OCI-LY7 (cell line): ENCODE measurements at regions not wholly inside any gene's neighbourhood (a gene's known extent, or its start where the extent isn't known, plus 50 kb on each side); places are given as distances from the start of the nearest gene placed in this dataset.

ENCODE experiments used
- BruUV-seq: library from RNA; stranded (reverse); fragments of 400-500 nt; replicated peaks from 2 replicates; lab custom pipeline; 2021; lab: Mats Ljungman, UMichigan
- CTCF ChIA-PET: fragments of 300-600 bp; sonication (Branson Sonifier 250); formaldehyde crosslinking; loops from one replicate; lab custom pipeline; 2022; ENCODE audit warnings: antibody characterized with exemption; ENCODE audit not compliant: unreplicated experiment; lab: Charles Lee
- POLR2A ChIA-PET: fragments of 300-600 bp; sonication (Branson Sonifier 250); formaldehyde crosslinking; loops from one replicate; lab custom pipeline; 2022; ENCODE audit warnings: antibody characterized with exemption; lab: Charles Lee
- DNase-seq: peaks from one replicate; pipeline ENCODE4 v3.0.0-alpha.2; 2015; ENCODE audit warnings: low spot score
- H2AFZ ChIP-seq: fragments of 200-600 bp; sonication (generic), shearing (Covaris generic); 2 replicates; pipeline ENCODE4 v1.6.1; 2014; ENCODE audit warnings: mild to moderate bottlenecking, antibody characterized with exemption, low read length, moderate library complexity
- H3K27ac ChIP-seq: fragments of 200-600 bp; sonication (generic); 2 replicates; pipeline ENCODE4 v1.5.1; 2014; ENCODE audit warnings: mixed run types, low read depth, mild to moderate bottlenecking, moderate library complexity, low read length, inconsistent platforms; ENCODE audit not compliant: poor library complexity, severe bottlenecking
- H3K36me3 ChIP-seq: fragments of 200-600 bp; sonication (generic); 2 replicates; pipeline ENCODE4 v1.6.1; 2014; ENCODE audit warnings: mild to moderate bottlenecking, antibody characterized with exemption, low read length, moderate library complexity, mixed read lengths; ENCODE audit not compliant: insufficient read depth
- H3K4me1 ChIP-seq: fragments of 200-600 bp; sonication (generic); 2 replicates; pipeline ENCODE4 v1.5.1; 2014; ENCODE audit warnings: mild to moderate bottlenecking, low read length; ENCODE audit not compliant: insufficient read depth, poor library complexity, severe bottlenecking
- H3K4me2 ChIP-seq: fragments of 200-600 bp; sonication (generic); 2 replicates; pipeline ENCODE4 v1.6.1; 2014; ENCODE audit warnings: mild to moderate bottlenecking, low read length
- H3K4me3 ChIP-seq: fragments of 200-600 bp; sonication (generic); 2 replicates; pipeline ENCODE4 v1.5.1; 2014; ENCODE audit warnings: mild to moderate bottlenecking, low read depth, low read length; ENCODE audit not compliant: poor library complexity, severe bottlenecking
- H3K79me2 ChIP-seq: fragments of 200-600 bp; sonication (generic); 2 replicates; pipeline ENCODE4 v1.6.1; 2016; ENCODE audit warnings: low read depth, mild to moderate bottlenecking, low read length, moderate library complexity, mixed read lengths; ENCODE audit not compliant: insufficient read depth
- H3K9me2 ChIP-seq: fragments of 200-600 bp; sonication (generic); 2 replicates; pipeline ENCODE4 v1.6.1; 2016; ENCODE audit warnings: mild to moderate bottlenecking, low read length, mixed read lengths; ENCODE audit not compliant: insufficient read depth
- H3K9me3 ChIP-seq: fragments of 200-600 bp; sonication (generic); 2 replicates; pipeline ENCODE4 v1.6.1; 2014; ENCODE audit warnings: mild to moderate bottlenecking, mixed run types, low read length, mixed read lengths
- H4K20me1 ChIP-seq: fragments of 200-600 bp; sonication (generic); 2 replicates; pipeline ENCODE4 v1.6.1; 2014; ENCODE audit warnings: mild to moderate bottlenecking, antibody characterized with exemption, low read length, moderate library complexity, mixed read lengths; ENCODE audit not compliant: insufficient read depth
- EZH2phosphoT487 ChIP-seq: fragments of 200-600 bp; sonication (generic); IDR thresholded peaks from 2 replicates; pipeline ENCODE4 v1.6.1; 2018; ENCODE audit warnings: low read depth, borderline replicate concordance, mild to moderate bottlenecking, mixed run types, antibody characterized with exemption, low read length, moderate library complexity, mixed read lengths
- intact Hi-C: fragments of 100-400 bp; cut with micrococcal nuclease; formaldehyde crosslinking; loops from one replicate; pipeline ENCODE4 v1.10.0; 2022; ENCODE audit not compliant: unreplicated experiment
- TF ChIP-seq, protein P1 (sequence below): fragments of 200-600 bp; sonication (generic); conservative IDR thresholded peaks from 2 replicates; pipeline ENCODE4 v1.5.1; 2014; ENCODE audit warnings: mild to moderate bottlenecking, antibody characterized with exemption, low read length, moderate library complexity, mixed read lengths

DNA sequence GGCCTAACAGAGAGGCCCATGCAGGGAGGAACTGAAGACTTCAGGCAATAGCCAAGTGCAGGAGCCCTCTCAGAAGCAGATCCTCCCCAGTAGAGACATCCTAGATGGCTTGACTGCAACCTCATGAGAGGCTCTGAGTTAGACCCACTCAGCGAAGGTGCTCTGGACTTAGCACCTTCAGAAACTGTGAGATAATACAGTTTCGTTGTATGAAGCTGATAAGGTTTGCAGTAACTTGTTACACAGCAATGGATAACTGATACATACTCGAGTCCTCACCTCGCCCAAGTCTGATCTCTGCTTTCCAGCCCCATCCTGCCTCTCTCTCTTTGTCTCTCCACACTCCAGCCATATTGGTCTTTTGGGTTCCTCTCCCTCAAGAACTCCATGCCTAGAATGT, 136.4 kb upstream of the EEPD1 start:
- Histone ChIP-seq H4K20me1 (no peaks in the 10 kb centered on the region), H3K4me2 (no peak overlapping the region), H3K79me2 (no peaks in the 10 kb centered on the region), H2AFZ (no peak overlapping the region), H3K4me3 (no peak overlapping the region), H3K4me1 (no peaks in the 10 kb centered on the region), H3K36me3 (no peaks in the 10 kb centered on the region), H3K9me2 (no peaks in the 10 kb centered on the region), H3K27ac (no peak overlapping the region), H3K9me3 (no peaks in the 10 kb centered on the region)
- intact Hi-C loops = no loop called here
- TF ChIP-seq, protein P1, sequence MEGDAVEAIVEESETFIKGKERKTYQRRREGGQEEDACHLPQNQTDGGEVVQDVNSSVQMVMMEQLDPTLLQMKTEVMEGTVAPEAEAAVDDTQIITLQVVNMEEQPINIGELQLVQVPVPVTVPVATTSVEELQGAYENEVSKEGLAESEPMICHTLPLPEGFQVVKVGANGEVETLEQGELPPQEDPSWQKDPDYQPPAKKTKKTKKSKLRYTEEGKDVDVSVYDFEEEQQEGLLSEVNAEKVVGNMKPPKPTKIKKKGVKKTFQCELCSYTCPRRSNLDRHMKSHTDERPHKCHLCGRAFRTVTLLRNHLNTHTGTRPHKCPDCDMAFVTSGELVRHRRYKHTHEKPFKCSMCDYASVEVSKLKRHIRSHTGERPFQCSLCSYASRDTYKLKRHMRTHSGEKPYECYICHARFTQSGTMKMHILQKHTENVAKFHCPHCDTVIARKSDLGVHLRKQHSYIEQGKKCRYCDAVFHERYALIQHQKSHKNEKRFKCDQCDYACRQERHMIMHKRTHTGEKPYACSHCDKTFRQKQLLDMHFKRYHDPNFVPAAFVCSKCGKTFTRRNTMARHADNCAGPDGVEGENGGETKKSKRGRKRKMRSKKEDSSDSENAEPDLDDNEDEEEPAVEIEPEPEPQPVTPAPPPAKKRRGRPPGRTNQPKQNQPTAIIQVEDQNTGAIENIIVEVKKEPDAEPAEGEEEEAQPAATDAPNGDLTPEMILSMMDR = no peak
- no TSS peak for BruUV-seq
- ChIA-PET POLR2A (interaction anchor here (0.6 kb wide), 1 partner anchor 67 kb away, joined by 4 read pairs; no protein-coding TSS in a partner anchor), CTCF (no interaction called here)
- no peak for DNase-seq

DNA sequence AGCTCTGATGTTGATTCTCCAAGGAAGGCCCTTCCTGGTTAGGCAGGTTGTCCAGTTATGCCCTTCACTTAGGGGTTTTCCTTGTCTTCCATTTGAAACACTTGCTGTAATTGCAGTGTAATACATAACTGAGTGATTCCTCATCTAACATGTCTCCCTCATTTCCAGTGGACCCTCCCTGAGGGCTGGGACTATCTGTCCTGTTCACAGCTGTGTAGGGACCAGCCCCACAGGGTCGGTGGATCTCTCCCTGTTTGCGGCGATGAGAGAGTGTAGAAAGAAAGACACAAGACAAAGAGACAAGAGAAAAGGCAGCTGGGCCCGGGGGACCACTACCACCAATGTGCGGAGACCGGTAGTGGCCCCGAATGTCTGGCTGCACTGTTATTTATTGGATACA, 135.9 kb upstream of the EEPD1 start:
- H3K9me3 ChIP-seq = no peaks in the 10 kb centered on the region
- no peaks in the 10 kb centered on the region for H3K4me1 ChIP-seq
- no peak overlapping the region for H2AFZ ChIP-seq
- H3K4me2 ChIP-seq = no peak overlapping the region
- TF ChIP-seq, protein P1 = no peak
- TF ChIP-seq EZH2phosphoT487 = no peak
- no peak overlapping the region for H3K27ac ChIP-seq
- H3K4me3 ChIP-seq = no peak overlapping the region
- POLR2A ChIA-PET = interaction anchor here (0.6 kb wide), 1 partner anchor 68 kb away, joined by 4 read pairs; no protein-coding TSS in a partner anchor
- intact Hi-C loops = no loop called here
- H3K79me2 ChIP-seq = no peaks in the 10 kb centered on the region
- no TSS peak for BruUV-seq
- CTCF ChIA-PET = no interaction called here
- H3K36me3 ChIP-seq = no peaks in the 10 kb centered on the region
- no peak for DNase-seq
- no peaks in the 10 kb centered on the region for H4K20me1 ChIP-seq
- H3K9me2 ChIP-seq = no peaks in the 10 kb centered on the region

DNA sequence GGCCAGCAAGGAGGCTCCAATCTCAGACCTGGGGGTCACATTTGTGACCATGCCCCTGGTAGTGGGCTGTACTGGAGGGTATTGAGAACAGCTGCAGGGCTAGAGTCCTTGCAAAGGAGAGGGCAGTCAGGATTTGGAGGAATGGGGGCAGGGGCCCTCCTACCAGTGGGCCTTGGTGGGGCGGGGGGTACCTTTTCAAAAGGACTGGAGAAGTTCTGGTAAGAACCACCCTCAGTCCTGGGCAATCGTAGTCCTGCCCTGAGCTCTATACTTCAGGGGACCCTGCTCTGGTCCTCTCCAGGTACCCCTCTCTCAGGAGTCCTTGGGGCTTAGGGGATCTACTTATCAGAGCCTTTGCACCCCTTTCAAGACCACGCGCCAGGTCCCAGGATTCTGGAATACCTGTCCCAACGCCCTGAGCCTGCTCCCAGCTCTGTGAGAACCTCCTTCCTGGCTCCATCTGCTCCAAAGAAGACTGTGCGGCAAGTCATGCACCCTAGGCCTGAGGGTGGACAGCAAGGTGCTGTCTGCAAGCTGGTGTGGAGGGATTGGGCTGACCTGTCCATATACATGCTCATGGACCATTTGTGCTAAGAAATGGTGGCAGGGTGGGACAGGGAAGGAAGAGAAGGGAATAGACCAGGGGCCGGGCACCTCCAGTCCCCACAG, 134.1 kb upstream of the EEPD1 start:
- no peaks in the 10 kb centered on the region for H3K36me3 ChIP-seq
- H3K9me2 ChIP-seq = no peaks in the 10 kb centered on the region
- no peak for DNase-seq
- CTCF ChIA-PET = no interaction called here
- no peak overlapping the region for H2AFZ ChIP-seq
- no peak overlapping the region for H3K27ac ChIP-seq
- H3K4me1 ChIP-seq = no peaks in the 10 kb centered on the region
- no peak overlapping the region for H3K4me3 ChIP-seq
- no peaks in the 10 kb centered on the region for H3K9me3 ChIP-seq
- no TSS peak for BruUV-seq
- POLR2A ChIA-PET = interaction anchor here (0.5 kb wide), 1 partner anchor 230 kb away, joined by 3 read pairs; no protein-coding TSS in a partner anchor
- H4K20me1 ChIP-seq = no peaks in the 10 kb centered on the region
- H3K4me2 ChIP-seq = no peak overlapping the region
- no peaks in the 10 kb centered on the region for H3K79me2 ChIP-seq
- TF ChIP-seq, protein P1 = no peak
- TF ChIP-seq EZH2phosphoT487 = no peak
- intact Hi-C loops = no loop called here
